ENCODE measurements at regions not wholly inside any gene's neighbourhood (a gene's known extent, or its start where the extent isn't known, plus 50 kb on each side); places are given as distances from the start of the nearest gene placed in this dataset.
"Not testable (repeated sequence)": the region's sequence is repeated elsewhere in the genome, so short reads cannot be mapped to it uniquely, and the experiment has no call there.

DNA sequence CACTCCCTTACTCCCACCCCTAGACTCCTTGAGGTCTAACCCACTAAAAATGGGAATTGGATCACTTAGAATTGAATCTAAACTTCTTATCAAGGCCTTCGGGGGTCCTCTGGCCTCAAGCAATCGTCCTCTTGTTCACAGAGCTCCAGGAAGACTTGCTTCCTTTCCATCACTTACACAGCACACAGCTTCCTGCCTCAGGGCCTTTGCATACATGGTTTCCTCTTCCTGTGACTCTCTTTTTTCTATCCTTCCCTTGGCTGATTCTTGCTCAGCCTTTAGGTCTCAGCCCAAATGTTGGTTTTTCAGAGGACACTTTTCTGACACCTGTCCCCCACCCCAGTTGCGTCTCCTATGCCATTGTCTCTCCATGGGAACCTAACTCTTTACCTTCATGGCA lies 50.0 kb upstream of the ALDH1B1 start:
- DNase-seq, result no peak

GRCh38 chr9:38342096-38342495 lies 50.4 kb upstream of the ALDH1B1 start:
- DNase-seq, result no peak

DNA sequence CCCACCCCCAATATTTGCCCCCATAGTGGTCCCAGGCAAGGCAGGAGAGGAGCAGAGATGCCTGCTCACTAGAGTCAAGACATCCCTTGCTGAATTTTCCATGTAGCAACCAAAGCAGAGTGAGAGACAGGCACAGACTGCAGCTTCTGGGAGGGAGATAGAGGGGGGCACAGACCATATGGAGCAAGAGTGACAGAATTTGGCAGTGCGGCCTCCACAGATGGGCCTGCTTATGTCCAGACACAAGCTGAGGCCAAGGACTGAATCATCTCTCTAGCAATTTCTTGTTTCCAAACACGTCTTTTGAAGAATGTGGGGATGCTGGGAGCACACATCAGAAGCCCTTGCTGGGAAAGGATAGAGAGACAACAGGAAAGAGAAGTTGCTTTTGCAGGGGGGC lies 53.0 kb upstream of the ALDH1B1 start:
- no peak for DNase-seq

- DNase-seq, result no peak
Measured at GRCh38 chr9:38339087-38339486, 53.4 kb upstream of the ALDH1B1 start.

GRCh38 chr9:38338342-38339018 lies 54.0 kb upstream of the ALDH1B1 start:
- DNase-seq, result no peak

DNA sequence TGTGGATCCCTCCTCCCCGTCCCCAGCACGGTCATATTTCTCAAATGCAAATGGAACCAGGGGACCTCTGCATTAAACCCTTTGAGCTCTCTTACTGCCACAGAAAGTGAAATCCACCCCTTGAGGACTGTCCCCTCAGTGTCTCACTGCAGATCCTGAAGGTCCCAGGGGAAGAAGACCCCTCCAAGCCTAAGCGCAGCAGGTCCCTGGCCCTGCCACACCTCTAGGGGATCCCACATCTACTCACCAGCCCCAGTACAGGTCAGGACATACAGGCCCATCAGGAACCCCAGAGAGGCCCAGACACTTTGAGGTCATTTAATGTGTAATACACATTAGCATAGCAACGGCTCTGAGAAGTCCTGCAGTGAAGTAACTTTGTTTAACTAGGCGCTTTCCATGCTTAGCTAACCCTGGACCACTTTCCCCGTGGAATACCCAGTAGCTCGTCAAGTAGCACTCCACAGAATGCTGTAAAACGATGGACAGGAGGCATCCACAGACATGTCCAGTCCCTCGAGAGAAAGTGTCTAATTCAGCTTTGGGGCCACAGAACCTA lies 54.7 kb upstream of the ALDH1B1 start:
- no peak for DNase-seq

GRCh38 chr9:38337181-38337580 lies 55.3 kb upstream of the ALDH1B1 start:
- DNase-seq, result no peak

- no peak for DNase-seq
Measured at GRCh38 chr9:38336341-38336740, 56.2 kb upstream of the ALDH1B1 start.

DNA sequence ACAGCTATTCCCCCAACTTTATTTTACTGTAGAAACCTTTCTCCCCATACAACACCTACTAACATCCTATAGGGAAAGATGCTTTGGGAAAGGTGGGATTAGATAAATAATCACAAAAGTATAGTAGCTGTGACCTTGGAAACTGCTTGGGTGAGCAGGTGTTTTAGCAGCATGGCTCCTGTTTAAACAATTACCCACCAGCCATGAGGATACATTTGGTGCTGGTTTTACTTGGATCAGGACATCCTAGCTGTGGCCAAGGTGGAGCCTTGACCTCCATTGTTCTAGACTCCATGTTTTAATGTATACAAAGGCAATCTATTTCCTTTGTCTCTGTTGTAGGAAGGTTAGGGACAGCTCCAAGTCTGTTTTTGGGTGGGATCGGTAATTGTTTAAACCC lies 56.8 kb upstream of the ALDH1B1 start:
- DNase-seq, result no peak

- no peak for DNase-seq
Measured at GRCh38 chr9:38334234-38334633, 58.3 kb upstream of the ALDH1B1 start.

- no peak for DNase-seq
Measured at GRCh38 chr9:38333047-38333446, 59.5 kb upstream of the ALDH1B1 start.

- DNase-seq, result no peak
Measured at GRCh38 chr9:38332625-38333024, 59.9 kb upstream of the ALDH1B1 start.

GRCh38 chr9:38331141-38331540 lies 61.4 kb upstream of the ALDH1B1 start:
- DNase-seq, result no peak

GRCh38 chr9:38329968-38330367 lies 62.5 kb upstream of the ALDH1B1 start:
- no peak for DNase-seq

- DNase-seq, result no peak
Measured at GRCh38 chr9:38328765-38329164, 63.7 kb upstream of the ALDH1B1 start.

GRCh38 chr9:38326122-38326521 lies 66.4 kb upstream of the ALDH1B1 start:
- DNase-seq, result no peak

DNA sequence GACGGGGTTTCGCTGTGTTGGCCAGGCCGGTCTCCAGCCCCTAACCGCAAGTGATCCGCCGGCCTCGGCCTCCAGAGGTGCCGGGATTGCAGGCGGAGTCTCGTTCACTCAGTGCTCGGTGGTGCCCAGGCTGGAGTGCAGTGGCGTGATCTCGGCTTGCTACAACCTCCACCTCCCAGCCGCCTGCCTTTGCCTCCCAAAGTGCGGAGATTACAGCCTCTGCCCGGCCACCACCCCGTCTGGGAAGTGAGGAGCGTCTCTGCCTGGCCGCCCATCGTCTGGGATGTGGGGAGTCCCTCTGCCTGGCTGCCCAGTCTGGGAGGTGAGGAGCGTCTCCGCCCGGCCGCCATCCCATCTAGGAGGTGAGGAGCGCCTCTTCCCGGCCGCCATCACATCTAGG lies 68.3 kb upstream of the ALDH1B1 start:
- DNase-seq, result not testable (repeated sequence)

- no peak for DNase-seq
Measured at GRCh38 chr9:38322937-38323336, 69.6 kb upstream of the ALDH1B1 start.

DNA sequence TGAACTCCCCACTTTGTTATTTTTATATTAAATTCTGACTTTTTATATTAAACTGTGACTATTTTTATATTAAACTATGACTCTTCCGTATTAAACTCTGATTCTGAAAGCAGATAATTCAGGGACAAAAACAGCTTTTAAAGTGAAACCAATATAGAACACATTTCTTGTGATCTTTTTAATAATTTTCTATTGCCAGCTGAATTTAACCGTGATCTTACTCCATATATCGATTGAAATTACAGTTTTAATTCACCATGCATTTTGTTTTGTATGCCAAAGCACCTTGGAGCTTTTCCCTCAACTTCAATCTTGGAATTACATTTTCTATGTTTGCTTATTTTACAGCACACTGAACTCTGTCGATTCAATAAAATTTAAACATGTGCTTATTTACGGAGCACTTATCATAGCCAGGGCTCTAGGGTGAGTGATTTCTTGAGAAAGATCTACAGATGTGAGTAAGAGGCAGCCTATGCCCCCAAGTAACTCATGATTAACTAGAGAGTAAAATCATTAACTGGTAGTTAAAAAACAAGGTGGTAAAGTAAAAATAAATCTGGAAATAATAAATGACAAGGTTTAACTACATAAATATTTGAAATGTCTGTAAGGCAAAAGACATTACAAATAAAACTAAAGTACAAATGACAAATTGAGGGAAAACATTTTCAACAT lies 72.9 kb upstream of the ALDH1B1 start:
- no peak for DNase-seq

DNA sequence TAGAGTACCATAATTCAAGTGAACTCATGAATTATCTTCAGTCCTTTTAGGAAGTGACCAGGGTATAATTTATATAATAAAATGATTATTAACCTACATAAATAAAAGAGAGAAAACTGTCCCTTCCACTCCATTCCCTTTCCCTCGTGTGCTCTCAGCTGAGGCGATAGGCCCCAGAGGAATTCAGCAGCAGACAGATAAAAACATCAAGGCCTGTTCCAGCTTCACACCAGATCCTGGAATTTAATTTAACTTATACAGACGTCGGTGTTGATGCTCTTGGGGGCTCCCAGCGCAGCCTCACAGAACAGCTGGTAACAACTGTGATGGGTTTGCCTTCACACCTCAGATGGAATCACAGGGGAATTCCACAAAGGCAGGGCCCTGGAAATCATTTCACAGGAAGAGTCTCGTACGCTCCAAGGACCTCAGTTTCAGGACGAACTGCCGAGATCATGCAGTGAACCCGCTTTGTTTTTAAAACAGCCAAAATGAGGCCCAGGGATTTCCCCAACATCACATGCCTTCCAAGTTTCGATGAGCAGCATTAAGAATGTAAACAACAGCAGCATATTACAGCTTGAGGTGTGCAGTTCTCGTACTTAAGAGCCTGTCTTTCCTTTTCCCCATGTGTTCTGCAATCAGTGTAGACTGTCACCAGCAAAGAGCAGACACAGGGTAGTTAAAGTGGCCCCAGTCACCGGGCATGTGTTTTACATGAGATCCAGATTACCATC lies 73.6 kb upstream of the ALDH1B1 start:
- DNase-seq, result no peak

- DNase-seq, result no peak
Measured at GRCh38 chr9:38316166-38316780, 76.2 kb upstream of the ALDH1B1 start.

DNA sequence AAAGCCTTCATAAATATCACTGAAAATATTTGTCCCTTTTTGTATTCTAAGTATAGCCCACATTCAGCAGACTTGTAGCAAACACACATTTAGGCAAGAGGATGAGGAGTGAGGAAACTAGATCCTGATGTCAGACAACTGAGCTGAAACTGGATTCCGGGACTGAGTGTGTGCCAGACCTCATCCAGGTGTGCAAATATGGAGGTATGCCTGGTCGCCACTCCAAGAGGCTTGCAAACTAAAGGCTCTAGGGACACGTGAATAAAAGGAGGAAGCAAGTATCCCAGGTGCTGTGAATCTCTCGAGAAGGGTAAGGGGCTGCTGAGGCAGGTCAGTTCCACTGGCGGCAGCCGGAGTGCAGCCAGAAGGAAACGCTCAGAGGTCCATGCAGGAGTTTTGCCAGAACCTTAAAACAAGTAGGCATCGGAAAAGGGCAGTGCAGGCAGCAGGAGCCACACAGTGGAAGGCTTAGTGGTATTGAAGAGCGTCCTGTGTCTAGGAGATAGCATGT lies 77.4 kb upstream of the ALDH1B1 start:
- no peak for DNase-seq

GRCh38 chr9:38313421-38313820 lies 79.1 kb upstream of the ALDH1B1 start:
- DNase-seq, result no peak
